ENCODE measurements at regions not wholly inside any gene's neighbourhood (a gene's known extent, or its start where the extent isn't known, plus 50 kb on each side); places are given as distances from the start of the nearest gene placed in this dataset.

DNA sequence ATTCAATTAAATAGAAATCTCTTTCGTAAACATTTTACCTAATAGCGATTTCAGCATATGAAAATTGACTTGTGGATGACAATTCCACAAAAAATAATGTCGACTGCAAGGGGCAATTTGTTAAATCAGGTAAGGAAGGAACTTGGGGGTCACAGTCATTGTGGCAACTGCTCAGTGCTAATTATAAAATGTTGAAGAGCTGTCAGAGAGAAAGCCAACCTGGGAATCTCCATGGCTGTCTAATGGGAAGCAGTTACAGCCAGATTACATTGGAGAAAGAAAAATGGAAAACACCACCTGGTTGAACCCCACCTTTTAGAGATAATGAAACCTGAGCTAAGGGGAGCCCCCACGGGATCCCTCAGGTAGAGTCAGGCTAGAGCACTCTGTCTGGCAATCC is 373.9 kb downstream of the FOXO1 start:
- intact Hi-C loops (cut with micrococcal nuclease; ENCODE audit: unreplicated experiment) (no loop called here), in situ Hi-C loops (cut with MboI) (no loop called here)
- DNase-seq (ENCODE audit: low read depth, low spot score), result no peak
- FAIRE-seq, result no peak
- ChIA-PET POLR2A (no interaction called here), CTCF (no interaction called here), SMC1A (ENCODE audit: uncharacterized antibody, unreplicated experiment) (no interaction called here), RAD21 (ENCODE audit: unreplicated experiment) (no interaction called here)
- Histone ChIP-seq H4K20me1 (ENCODE audit: control insufficient read depth, insufficient read depth) (no peaks in the 10 kb centered on the region), H3K27ac (ENCODE audit: control insufficient read depth, insufficient read depth) (no peak overlapping the region), H3K4me1 (ENCODE audit: control insufficient read depth, insufficient read depth, low read length) (no peaks in the 10 kb centered on the region), H3K4me2 (ENCODE audit: control insufficient read depth, insufficient read depth) (no peak overlapping the region), H3K4me3 (no peak overlapping the region), H3K9ac (ENCODE audit: control insufficient read depth, insufficient read depth, low read length) (no peak overlapping the region), H3K9me3 (replicated peaks; ENCODE audit: control insufficient read depth, insufficient read depth, low read length) (no peaks in the 10 kb centered on the region; the same call in 2 of the 3 replicates), H3K79me2 (ENCODE audit: control insufficient read depth, insufficient read depth, low read length) (no peaks in the 10 kb centered on the region), H3K27me3 (replicated peaks in 1 of 2; ENCODE audit: control insufficient read depth in 2 of 2, insufficient read depth in 2 of 2, low read length in 1 of 2) (no peaks in the 10 kb centered on the region), H3K36me3 (ENCODE audit: control insufficient read depth in 2 of 2, insufficient read depth in 2 of 2, low read length in 1 of 2) (no peaks in the 10 kb centered on the region), H2AFZ (ENCODE audit: control insufficient read depth, low read depth, low read length) (no peak overlapping the region)
- no peak for ATAC-seq
- 18% methylated on average over 4 of the region's 4 CpGs for WGBS (ENCODE audit: insufficient coverage, insufficient replicate concordance, low lambda C conversion rate, missing lambda C conversion rate)
- BruUV-seq (replicated peaks), result no TSS peak
- TF ChIP-seq SMAD1 (IDR thresholded peaks at IDR 0.05; ENCODE audit: low read depth, partially characterized antibody) (no peak), TCF12 (IDR thresholded peaks at IDR 0.05; ENCODE audit: low read depth, low read length) (no peak), TCF3 (IDR thresholded peaks at IDR 0.05; ENCODE audit: borderline replicate concordance, insufficient read depth, low read depth, low read length) (no peak), SIN3A (IDR thresholded peaks at IDR 0.05; ENCODE audit: low read depth, low read length) (no peak), TARDBP (IDR thresholded peaks at IDR 0.05; ENCODE audit: borderline replicate concordance) (no peak), HCFC1 (IDR thresholded peaks at IDR 0.05; ENCODE audit: low read length) (no peak), MTA2 (IDR thresholded peaks at IDR 0.05; ENCODE audit: low read depth) (no peak)
- TF ChIP-seq, protein P1, sequence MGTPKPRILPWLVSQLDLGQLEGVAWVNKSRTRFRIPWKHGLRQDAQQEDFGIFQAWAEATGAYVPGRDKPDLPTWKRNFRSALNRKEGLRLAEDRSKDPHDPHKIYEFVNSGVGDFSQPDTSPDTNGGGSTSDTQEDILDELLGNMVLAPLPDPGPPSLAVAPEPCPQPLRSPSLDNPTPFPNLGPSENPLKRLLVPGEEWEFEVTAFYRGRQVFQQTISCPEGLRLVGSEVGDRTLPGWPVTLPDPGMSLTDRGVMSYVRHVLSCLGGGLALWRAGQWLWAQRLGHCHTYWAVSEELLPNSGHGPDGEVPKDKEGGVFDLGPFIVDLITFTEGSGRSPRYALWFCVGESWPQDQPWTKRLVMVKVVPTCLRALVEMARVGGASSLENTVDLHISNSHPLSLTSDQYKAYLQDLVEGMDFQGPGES (IDR thresholded peaks at IDR 0.05), result no peak
- TF ChIP-seq, protein P2, sequence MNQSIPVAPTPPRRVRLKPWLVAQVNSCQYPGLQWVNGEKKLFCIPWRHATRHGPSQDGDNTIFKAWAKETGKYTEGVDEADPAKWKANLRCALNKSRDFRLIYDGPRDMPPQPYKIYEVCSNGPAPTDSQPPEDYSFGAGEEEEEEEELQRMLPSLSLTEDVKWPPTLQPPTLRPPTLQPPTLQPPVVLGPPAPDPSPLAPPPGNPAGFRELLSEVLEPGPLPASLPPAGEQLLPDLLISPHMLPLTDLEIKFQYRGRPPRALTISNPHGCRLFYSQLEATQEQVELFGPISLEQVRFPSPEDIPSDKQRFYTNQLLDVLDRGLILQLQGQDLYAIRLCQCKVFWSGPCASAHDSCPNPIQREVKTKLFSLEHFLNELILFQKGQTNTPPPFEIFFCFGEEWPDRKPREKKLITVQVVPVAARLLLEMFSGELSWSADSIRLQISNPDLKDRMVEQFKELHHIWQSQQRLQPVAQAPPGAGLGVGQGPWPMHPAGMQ (IDR thresholded peaks at IDR 0.05; ENCODE audit: borderline replicate concordance), result no peak
- TF ChIP-seq, protein P3, sequence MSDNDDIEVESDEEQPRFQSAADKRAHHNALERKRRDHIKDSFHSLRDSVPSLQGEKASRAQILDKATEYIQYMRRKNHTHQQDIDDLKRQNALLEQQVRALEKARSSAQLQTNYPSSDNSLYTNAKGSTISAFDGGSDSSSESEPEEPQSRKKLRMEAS (IDR thresholded peaks at IDR 0.05; ENCODE audit: low read depth, low read length), result no peak
